NCI-H128 (cell line): ENCODE measurements at regions not wholly inside any gene's neighbourhood (a gene's known extent, or its start where the extent isn't known, plus 50 kb on each side); places are given as distances from the start of the nearest gene placed in this dataset.

Source experiments
- DNase-seq: peaks from one replicate; lab custom pipeline; 2025; ENCODE audit not compliant: unreplicated experiment; lab: John Stamatoyannopoulos, UW

- no peak for DNase-seq
These were observed 673.0 kb downstream of the AACS start for GRCh38 chr12:125738211-125738610.

- no peak for DNase-seq
These were observed 677.2 kb downstream of the AACS start for GRCh38 chr12:125742413-125742812.

GRCh38 chr12:125744201-125744600 is 679.0 kb downstream of the AACS start:
- no peak for DNase-seq

GRCh38 chr12:125755512-125755911 is 690.3 kb downstream of the AACS start:
- DNase-seq: no peak

GRCh38 chr12:125766091-125766490 is 700.9 kb downstream of the AACS start:
- no peak for DNase-seq

- no peak for DNase-seq
These were observed 707.2 kb downstream of the AACS start for GRCh38 chr12:125772403-125772802.

GRCh38 chr12:125773033-125773640 is 707.9 kb downstream of the AACS start:
- DNase-seq: no peak

GRCh38 chr12:125775507-125775906 is 710.3 kb downstream of the AACS start:
- DNase-seq: no peak

GRCh38 chr12:125776212-125776611 is 711.0 kb downstream of the AACS start:
- no peak for DNase-seq

- no peak for DNase-seq
These were observed 720.9 kb downstream of the AACS start for GRCh38 chr12:125786143-125786542.

GRCh38 chr12:125794401-125794800 is 729.2 kb downstream of the AACS start:
- no peak for DNase-seq

- no peak for DNase-seq
These were observed 732.4 kb downstream of the AACS start for GRCh38 chr12:125797421-125798175.

- no peak for DNase-seq
These were observed 739.4 kb downstream of the AACS start for GRCh38 chr12:125804660-125805059.

- no peak for DNase-seq
These were observed 759.0 kb downstream of the AACS start for GRCh38 chr12:125824276-125824675.

GRCh38 chr12:125835852-125836251 is 770.6 kb downstream of the AACS start:
- no peak for DNase-seq

GRCh38 chr12:125836647-125837046 is 771.4 kb downstream of the AACS start:
- no peak for DNase-seq

- DNase-seq: no peak
These were observed 776.1 kb downstream of the AACS start for GRCh38 chr12:125841332-125841731.

- no peak for DNase-seq
These were observed 786.9 kb downstream of the AACS start for GRCh38 chr12:125852116-125852515.

GRCh38 chr12:125852679-125853078 is 787.4 kb downstream of the AACS start:
- DNase-seq: no peak

- no peak for DNase-seq
These were observed 788.4 kb downstream of the AACS start for GRCh38 chr12:125853670-125854069.

GRCh38 chr12:125856366-125856765 is 791.1 kb downstream of the AACS start:
- no peak for DNase-seq

- no peak for DNase-seq
These were observed 791.7 kb downstream of the AACS start for GRCh38 chr12:125856896-125857295.
